Prostate gland (tissue), 2 donors: ENCODE measurements at regions not wholly inside any gene's neighbourhood (a gene's known extent, or its start where the extent isn't known, plus 50 kb on each side); places are given as distances from the start of the nearest gene placed in this dataset.
"Not testable (repeated sequence)": the region's sequence is repeated elsewhere in the genome, so short reads cannot be mapped to it uniquely, and the experiment has no call there.

Experiments
- DNase-seq: peaks from one replicate; pipeline ENCODE4 v3.0.0-alpha.2; 2019; ENCODE audit warnings: low spot score
- H3K27ac ChIP-seq, 2 donors: fragments of 200-600 bp; sonication (generic); 2 replicates each; pipeline ENCODE4 v1.5.1; 2017 to 2019
- H3K27me3 ChIP-seq: fragments of 200-600 bp; sonication (generic); replicated peaks from 2 replicates; pipeline ENCODE4 v1.5.1; 2019; ENCODE audit not compliant: insufficient read depth
- H3K36me3 ChIP-seq, 2 donors: fragments of 200-600 bp; sonication (generic); 1 replicate in 1 of 2; 2 replicates in 1 of 2; pipeline versions ENCODE4 v1.5.1 to v1.8.1; 2017 to 2019
- H3K4me1 ChIP-seq: fragments of 200-600 bp; sonication (generic); replicated peaks from 2 replicates; pipeline ENCODE4 v1.5.1; 2019
- H3K4me3 ChIP-seq, 2 donors: fragments of 200-600 bp; sonication (generic); 2 replicates each; pipeline ENCODE4 v1.5.1; 2017 to 2019
- H3K9me3 ChIP-seq: fragments of 200-600 bp; sonication (generic); 2 replicates; pipeline ENCODE4 v1.5.1; 2017
- CTCF ChIP-seq, 4 experiments: fragments of 200-600 bp in 2 of 4; fragments of 450-650 bp in 2 of 4; sonication (generic) in 2 of 4; IDR thresholded peaks; 1 replicate in 3 of 4; 2 replicates in 1 of 4; pipeline ENCODE4 v1.5.1; 2016 to 2019; ENCODE audit warnings: antibody characterized with exemption in 4 of 4, mild to moderate bottlenecking in 2 of 4, moderate library complexity in 2 of 4
- POLR2A ChIP-seq: fragments of 450-650 bp; IDR thresholded peaks from one replicate; pipeline ENCODE4 v1.6.1; 2016; ENCODE audit warnings: antibody characterized with exemption, mild to moderate bottlenecking
- POLR2AphosphoS5 ChIP-seq: sonication (generic); formaldehyde crosslinking; IDR thresholded peaks from one replicate; pipeline ENCODE4 v1.6.1; 2017; ENCODE audit warnings: antibody characterized with exemption
- WGBS: methylation state at CpG from one replicate; pipeline ENCODE4 v1.1.5; 2018; 5-methylcytosine and 5-hydroxymethylcytosine counted together
- intact Hi-C: fragments of 100-400 bp; cut with DNase I; formaldehyde crosslinking; loops from one replicate; pipeline ENCODE4 v1.14.2; 2022

GRCh38 chr6:12621754-12622153, 94.8 kb upstream of the PHACTR1 start:
- no peaks in the 10 kb centered on the region for H3K36me3 ChIP-seq
- intact Hi-C loops, result no loop called here
- no peak overlapping the region for H3K27ac ChIP-seq
- H3K4me3 ChIP-seq, result no peak overlapping the region
- WGBS, result 75% methylated on average over 5 of the region's 5 CpGs
- no peaks in the 10 kb centered on the region for H3K27me3 ChIP-seq
- H3K4me1 ChIP-seq, result no peaks in the 10 kb centered on the region
- no peaks in the 10 kb centered on the region for H3K9me3 ChIP-seq
- TF ChIP-seq CTCF (IDR thresholded peaks at IDR 0.05), result no peak
- TF ChIP-seq POLR2AphosphoS5, result no peak
- no peak for TF ChIP-seq POLR2A
- no peak for DNase-seq

GRCh38 chr6:12622566-12622965, 94.0 kb upstream of the PHACTR1 start:
- Histone ChIP-seq H3K36me3 (no peaks in the 10 kb centered on the region), H3K9me3 (no peaks in the 10 kb centered on the region), H3K4me3 (no peak overlapping the region), H3K4me1 (no peaks in the 10 kb centered on the region), H3K27me3 (no peaks in the 10 kb centered on the region), H3K27ac (no peak overlapping the region)
- no peak for TF ChIP-seq CTCF (IDR thresholded peaks at IDR 0.05)
- no peak for TF ChIP-seq POLR2A
- no peak for TF ChIP-seq POLR2AphosphoS5
- no peak for DNase-seq
- intact Hi-C loops, result no loop called here

- intact Hi-C loops, result no loop called here
- no peaks in the 10 kb centered on the region for H3K9me3 ChIP-seq
- H3K36me3 ChIP-seq, result no peaks in the 10 kb centered on the region
- H3K4me3 ChIP-seq, result no peak overlapping the region
- no peak for DNase-seq
- H3K4me1 ChIP-seq, result no peaks in the 10 kb centered on the region
- no peaks in the 10 kb centered on the region for H3K27me3 ChIP-seq
- TF ChIP-seq POLR2AphosphoS5 (no peak), POLR2A (no peak), CTCF (IDR thresholded peaks at IDR 0.05) (no peak)
- WGBS, result 87% methylated on average over 5 of the region's 5 CpGs
- no peak overlapping the region for H3K27ac ChIP-seq
Measured at GRCh38 chr6:12624142-12624837, 92.3 kb upstream of the PHACTR1 start.

GRCh38 chr6:12627053-12627452, 89.5 kb upstream of the PHACTR1 start:
- no peaks in the 10 kb centered on the region for H3K36me3 ChIP-seq
- no peaks in the 10 kb centered on the region for H3K9me3 ChIP-seq
- intact Hi-C loops, result no loop called here
- H3K27ac ChIP-seq, result no peak overlapping the region
- no peak overlapping the region for H3K4me3 ChIP-seq
- TF ChIP-seq CTCF (IDR thresholded peaks at IDR 0.05) (no peak), POLR2A (no peak), POLR2AphosphoS5 (no peak)
- no peak for DNase-seq
- WGBS, result 87% methylated on average over 1 of the region's 1 CpG
- no peaks in the 10 kb centered on the region for H3K4me1 ChIP-seq
- no peaks in the 10 kb centered on the region for H3K27me3 ChIP-seq

- no peaks in the 10 kb centered on the region for H3K9me3 ChIP-seq
- H3K36me3 ChIP-seq, result no peaks in the 10 kb centered on the region
- no peaks in the 10 kb centered on the region for H3K4me1 ChIP-seq
- 94% methylated on average over 2 of the region's 2 CpGs for whole genome bisulfite sequencing
- no peak overlapping the region for H3K4me3 ChIP-seq
- DNase-seq, result no peak
- H3K27me3 ChIP-seq, result no peaks in the 10 kb centered on the region
- TF ChIP-seq POLR2AphosphoS5, result no peak
- TF ChIP-seq POLR2A, result no peak
- TF ChIP-seq CTCF (IDR thresholded peaks at IDR 0.05), result no peak
- H3K27ac ChIP-seq, result no peak overlapping the region
- intact Hi-C loops, result no loop called here
Measured at GRCh38 chr6:12628327-12628726, 88.2 kb upstream of the PHACTR1 start.

- H3K9me3 ChIP-seq, H3K27me3 ChIP-seq, H3K4me3 ChIP-seq, H3K36me3 ChIP-seq, DNase-seq, H3K27ac ChIP-seq, intact Hi-C loops, H3K4me1 ChIP-seq: not testable (repeated sequence)
- 90% methylated on average over 1 of the region's 1 CpG for WGBS
Measured at GRCh38 chr6:12633746-12634145, 82.8 kb upstream of the PHACTR1 start.
